HG03521 (cell line): ENCODE measurements at regions not wholly inside any gene's neighbourhood (a gene's known extent, or its start where the extent isn't known, plus 50 kb on each side); places are given as distances from the start of the nearest gene placed in this dataset.

ENCODE experiments used
- ATAC-seq: cut with Tn5 transposase; IDR thresholded peaks from one replicate; pipeline ENCODE4 v1.9.1; 2021; ENCODE audit warnings: mild to moderate bottlenecking, moderate library complexity; ENCODE audit not compliant: unreplicated experiment

- ATAC-seq, result no peak
Observed at GRCh38 chr5:19406576-19407365, 581.2 kb downstream of the CDH18 start.

- no peak for ATAC-seq
Observed at GRCh38 chr5:19408149-19408548, 579.9 kb downstream of the CDH18 start.

GRCh38 chr5:19411936-19412335, 576.1 kb downstream of the CDH18 start:
- ATAC-seq, result no peak
